ENCODE measurements at regions not wholly inside any gene's neighbourhood (a gene's known extent, or its start where the extent isn't known, plus 50 kb on each side); places are given as distances from the start of the nearest gene placed in this dataset.

- TF ChIP-seq CSRNP3 (CRISPR knock-in tag; IDR thresholded peaks at IDR 0.05), result no peak
- TF ChIP-seq ESRRG (CRISPR knock-in tag; IDR thresholded peaks at IDR 0.05), result no peak
- TF ChIP-seq ZFP3 (CRISPR knock-in tag; IDR thresholded peaks at IDR 0.05), result no peak
- no peak for TF ChIP-seq TSHZ2 (CRISPR knock-in tag; IDR thresholded peaks at IDR 0.05)
- TF ChIP-seq ZNF565 (CRISPR knock-in tag; conservative IDR thresholded peaks at IDR 0.05; ENCODE audit: low read depth), result no peak
- no peak for TF ChIP-seq PPARA (CRISPR knock-in tag; IDR thresholded peaks at IDR 0.05; ENCODE audit: borderline replicate concordance)
- TF ChIP-seq ARNTL (CRISPR knock-in tag; IDR thresholded peaks at IDR 0.05; ENCODE audit: borderline replicate concordance, low read depth), result no peak
- no peak for TF ChIP-seq BACH2 (CRISPR knock-in tag; IDR thresholded peaks at IDR 0.05; ENCODE audit: borderline replicate concordance)
- TF ChIP-seq RARB (CRISPR knock-in tag; IDR thresholded peaks at IDR 0.05), result no peak
Observed at GRCh38 chr3:30549600-30549999, 56.8 kb upstream of the TGFBR2 start (continued).

GRCh38 chr3:30550246-30550645, 56.2 kb upstream of the TGFBR2 start:
- no peak for TF ChIP-seq ZNF8 (CRISPR knock-in tag; IDR thresholded peaks at IDR 0.05)
- TF ChIP-seq ARNTL (CRISPR knock-in tag; IDR thresholded peaks at IDR 0.05; ENCODE audit: borderline replicate concordance, low read depth), result no peak
- TF ChIP-seq POU6F1 (CRISPR knock-in tag; IDR thresholded peaks at IDR 0.05; ENCODE audit: borderline replicate concordance, low read depth), result no peak
- TF ChIP-seq CSRNP3 (CRISPR knock-in tag; IDR thresholded peaks at IDR 0.05), result no peak
- TF ChIP-seq RARB (CRISPR knock-in tag; IDR thresholded peaks at IDR 0.05), result no peak
- no peak for TF ChIP-seq ZC3H10 (CRISPR knock-in tag; IDR thresholded peaks at IDR 0.05)
- no peak for TF ChIP-seq CREB5 (CRISPR knock-in tag; IDR thresholded peaks at IDR 0.05; ENCODE audit: low read depth)
- no peak for TF ChIP-seq ZFP30 (CRISPR knock-in tag; IDR thresholded peaks at IDR 0.05)
- no peak for TF ChIP-seq BACH2 (CRISPR knock-in tag; IDR thresholded peaks at IDR 0.05; ENCODE audit: borderline replicate concordance)
- no peak for TF ChIP-seq PPARA (CRISPR knock-in tag; IDR thresholded peaks at IDR 0.05; ENCODE audit: borderline replicate concordance)
- TF ChIP-seq TOX (CRISPR knock-in tag; IDR thresholded peaks at IDR 0.05; ENCODE audit: borderline replicate concordance), result no peak
- TF ChIP-seq PATZ1 (CRISPR knock-in tag; IDR thresholded peaks at IDR 0.05; ENCODE audit: borderline replicate concordance), result no peak
- no peak for TF ChIP-seq SNAI2 (CRISPR knock-in tag; IDR thresholded peaks at IDR 0.05)
- TF ChIP-seq ZNF565 (CRISPR knock-in tag; conservative IDR thresholded peaks at IDR 0.05; ENCODE audit: low read depth), result no peak
- ATAC-seq, result no peak

- TF ChIP-seq ZC3H10 (CRISPR knock-in tag; IDR thresholded peaks at IDR 0.05), result no peak
Observed at GRCh38 chr3:30551266-30551665, 55.1 kb upstream of the TGFBR2 start.

More at GRCh38 chr3:30551266-30551665, 55.1 kb upstream of the TGFBR2 start:
- no peak for ATAC-seq

All from SK-N-SH treated with all-trans-retinoic acid at 6 μM for 48 hours (cell line).